Neural cell (in vitro differentiated cells): ENCODE measurements at regions not wholly inside any gene's neighbourhood (a gene's known extent, or its start where the extent isn't known, plus 50 kb on each side); places are given as distances from the start of the nearest gene placed in this dataset.

Experiments
- H2AFZ ChIP-seq: fragments of 200-600, 300-800 bp; sonication (generic), shearing (Covaris generic); 2 replicates; pipeline ENCODE4 v1.6.0; 2014; ENCODE audit warnings: low read depth, mild to moderate bottlenecking, antibody characterized with exemption, low read length, moderate library complexity
- H3F3A ChIP-seq: fragments of 200-600 bp; shearing (Covaris generic); 2 replicates; pipeline ENCODE4 v1.6.1; 2016; ENCODE audit warnings: mild to moderate bottlenecking, moderate library complexity, mixed read lengths, antibody characterized with exemption, low read length; ENCODE audit not compliant: insufficient read depth, poor library complexity, severe bottlenecking
- H3K27ac ChIP-seq: fragments of 200-600, 300-800 bp; sonication (generic), shearing (Covaris generic); 2 replicates; pipeline ENCODE4 v1.5.1; 2014; ENCODE audit warnings: mild to moderate bottlenecking, low read length, moderate library complexity
- H3K27me3 ChIP-seq: fragments of 300-800, 200-600 bp; sonication (generic), shearing (Covaris generic); 2 replicates; pipeline ENCODE4 v1.6.0; 2014; ENCODE audit warnings: mild to moderate bottlenecking, low read depth, low read length, moderate library complexity; ENCODE audit not compliant: insufficient read depth
- H3K36me3 ChIP-seq: fragments of 300-800, 200-600 bp; sonication (generic), shearing (Covaris generic); 2 replicates; pipeline ENCODE4 v1.5.1; 2014; ENCODE audit warnings: mild to moderate bottlenecking, antibody characterized with exemption, low read length, moderate library complexity; ENCODE audit not compliant: insufficient read depth
- H3K4me2 ChIP-seq: fragments of 300-800, 200-600 bp; sonication (generic), shearing (Covaris generic); 2 replicates; pipeline ENCODE4 v1.6.0; 2014; ENCODE audit warnings: mild to moderate bottlenecking, low read length
- H3K4me3 ChIP-seq: fragments of 300-800, 200-600 bp; sonication (generic), shearing (Covaris generic); 2 replicates; pipeline ENCODE4 v1.5.1; 2014; ENCODE audit warnings: mild to moderate bottlenecking, low read length, moderate library complexity
- H3K79me2 ChIP-seq: fragments of 200-600 bp; shearing (Covaris generic); replicated peaks from 2 replicates; pipeline ENCODE4 v1.6.0; 2014; ENCODE audit warnings: mild to moderate bottlenecking, low read length, moderate library complexity; ENCODE audit not compliant: insufficient read depth
- H3K9ac ChIP-seq: fragments of 300-800, 200-600 bp; sonication (generic), shearing (Covaris generic); 2 replicates; pipeline ENCODE4 v1.6.1; 2016; ENCODE audit warnings: mild to moderate bottlenecking, low read length, mixed read lengths
- H3K9me2 ChIP-seq: fragments of 200-600 bp; shearing (Covaris generic); 2 replicates; pipeline ENCODE4 v1.6.1; 2016; ENCODE audit warnings: mild to moderate bottlenecking, low read length, mixed read lengths; ENCODE audit not compliant: insufficient read depth
- H3K9me3 ChIP-seq: fragments of 200-600, 300-800 bp; sonication (generic), shearing (Covaris generic); 2 replicates; pipeline ENCODE4 v1.6.1; 2016; ENCODE audit warnings: mild to moderate bottlenecking, mixed run types, low read length, moderate library complexity, mixed read lengths
- H4K20me1 ChIP-seq: fragments of 200-600 bp; shearing (Covaris generic); 2 replicates; pipeline ENCODE4 v1.6.1; 2016; ENCODE audit warnings: mild to moderate bottlenecking, mixed run types; ENCODE audit not compliant: insufficient read depth
- CTCF ChIP-seq: fragments of 450-650 bp; IDR thresholded peaks from 2 replicates; pipeline ENCODE4 v1.5.1; 2014; ENCODE audit warnings: antibody characterized with exemption, mild to moderate bottlenecking, moderate library complexity; ENCODE audit not compliant: poor library complexity, severe bottlenecking
- EP300 ChIP-seq: fragments of 450-650 bp; conservative IDR thresholded peaks from 2 replicates; pipeline ENCODE4 v1.6.1; 2014; ENCODE audit warnings: antibody characterized with exemption, mild to moderate bottlenecking, moderate library complexity; ENCODE audit not compliant: poor library complexity, severe bottlenecking
- EZH2 ChIP-seq: fragments of 200-600, 300-800 bp; shearing (Covaris generic), sonication (generic); IDR thresholded peaks from 2 replicates; pipeline ENCODE4 v1.6.1; 2014; ENCODE audit warnings: antibody characterized with exemption, low read length, borderline replicate concordance, mild to moderate bottlenecking; ENCODE audit not compliant: insufficient read depth, poor library complexity, severe bottlenecking
- MXI1 ChIP-seq: fragments of 450-650 bp; conservative IDR thresholded peaks from 2 replicates; pipeline ENCODE4 v1.6.1; 2014; ENCODE audit warnings: antibody characterized with exemption, mild to moderate bottlenecking; ENCODE audit not compliant: poor library complexity, severe bottlenecking
- POLR2AphosphoS5 ChIP-seq: IDR thresholded peaks from 2 replicates; pipeline ENCODE4 v1.6.1; 2012
- RAD21 ChIP-seq: fragments of 450-650 bp; conservative IDR thresholded peaks from 2 replicates; pipeline ENCODE4 v1.6.1; 2014; ENCODE audit warnings: antibody characterized with exemption, mild to moderate bottlenecking, moderate library complexity
- REST ChIP-seq: IDR thresholded peaks from 2 replicates; pipeline ENCODE4 v1.6.1; 2012; ENCODE audit warnings: borderline replicate concordance
- SMC3 ChIP-seq: fragments of 450-650 bp; conservative IDR thresholded peaks from 2 replicates; pipeline ENCODE4 v1.6.1; 2014; ENCODE audit warnings: antibody characterized with exemption, mild to moderate bottlenecking, moderate library complexity; ENCODE audit not compliant: poor library complexity
- TAF1 ChIP-seq: IDR thresholded peaks from 2 replicates; pipeline ENCODE4 v1.6.1; 2012; ENCODE audit warnings: low read depth

- Histone ChIP-seq H3F3A (no peaks in the 10 kb centered on the region), H3K36me3 (no peaks in the 10 kb centered on the region)
Observed at GRCh38 chr6:3963426-3963825, 114.3 kb downstream of the FAM50B start.

GRCh38 chr6:3965071-3965718, 113.7 kb downstream of the FAM217A start:
- H3K27ac ChIP-seq = no peak overlapping the region
- H3K79me2 ChIP-seq = no peaks in the 10 kb centered on the region
- H3K9me2 ChIP-seq = no peaks in the 10 kb centered on the region
- H3K4me3 ChIP-seq = no peak overlapping the region
- H3K36me3 ChIP-seq = no peaks in the 10 kb centered on the region
- H2AFZ ChIP-seq = no peak overlapping the region
- H3F3A ChIP-seq = no peaks in the 10 kb centered on the region
- no peaks in the 10 kb centered on the region for H3K27me3 ChIP-seq
- H3K9ac ChIP-seq = no peak overlapping the region
- TF ChIP-seq RAD21 (no peak), TAF1 (no peak), MXI1 (no peak), EP300 (no peak), SMC3 (no peak), POLR2AphosphoS5 (no peak), REST (no peak), CTCF (no peak), EZH2 (no peak)
- no peaks in the 10 kb centered on the region for H3K9me3 ChIP-seq
- no peaks in the 10 kb centered on the region for H4K20me1 ChIP-seq
- H3K4me2 ChIP-seq = no peak overlapping the region

More at GRCh38 chr6:3963426-3963825, 114.3 kb downstream of the FAM50B start:
- TF ChIP-seq RAD21 (no peak), TAF1 (no peak), EP300 (no peak), SMC3 (no peak), REST (no peak), POLR2AphosphoS5 (no peak)
- H3K4me2 ChIP-seq = no peak overlapping the region
- no peaks in the 10 kb centered on the region for H3K9me2 ChIP-seq
- no peaks in the 10 kb centered on the region for H3K27me3 ChIP-seq
- H4K20me1 ChIP-seq = no peaks in the 10 kb centered on the region
- no peak overlapping the region for H3K9ac ChIP-seq
- no peak overlapping the region for H3K27ac ChIP-seq
- H3K9me3 ChIP-seq = no peaks in the 10 kb centered on the region
- no peak overlapping the region for H3K4me3 ChIP-seq
- H3K79me2 ChIP-seq = no peaks in the 10 kb centered on the region
- no peak overlapping the region for H2AFZ ChIP-seq
